PC-3 (cell line): ENCODE measurements at regions not wholly inside any gene's neighbourhood (a gene's known extent, or its start where the extent isn't known, plus 50 kb on each side); places are given as distances from the start of the nearest gene placed in this dataset.
A peak's percentile ranks its signal among the peaks of the same experiment; 100 is the strongest.

Source experiments
- ATAC-seq: fragments of 200-7000 bp; cut with Tn5 transposase; 2 replicates; pipeline ENCODE4 v1.9.1; 2020; ENCODE audit warnings: mild to moderate bottlenecking, moderate library complexity
- BruUV-seq: library from RNA; stranded (reverse); fragments of 400-500 nt; replicated peaks from 2 replicates; lab custom pipeline; 2021; lab: Mats Ljungman, UMichigan
- CTCF ChIA-PET: fragments of 300-600 bp; sonication (Branson Sonifier 250); formaldehyde crosslinking; loops from one replicate; lab custom pipeline; 2022; ENCODE audit warnings: antibody characterized with exemption; lab: Charles Lee
- POLR2A ChIA-PET: fragments of 300-600 bp; sonication (Branson Sonifier 250); formaldehyde crosslinking; loops from one replicate; lab custom pipeline; 2022; ENCODE audit warnings: antibody characterized with exemption; ENCODE audit not compliant: unreplicated experiment; lab: Charles Lee
- DNase-seq: peaks from one replicate; pipeline ENCODE4 v3.0.0-alpha.2; 2015
- H2AFZ ChIP-seq: fragments of 300-600 bp; sonication (generic); 2 replicates; pipeline ENCODE4 v1.6.0; 2016; ENCODE audit warnings: antibody characterized with exemption, low read length
- H3F3A ChIP-seq: fragments of 300-600 bp; sonication (generic); one replicate; pipeline ENCODE4 v1.6.0; 2017; ENCODE audit warnings: antibody characterized with exemption, low read length, control low read depth, mild to moderate bottlenecking; ENCODE audit not compliant: unreplicated experiment
- H3K27ac ChIP-seq: fragments of 300-600 bp; sonication (generic); 2 replicates; pipeline ENCODE4 v1.5.1; 2016; ENCODE audit warnings: mild to moderate bottlenecking, low read length
- H3K27me3 ChIP-seq: fragments of 300-600 bp; sonication (generic); 2 replicates; pipeline ENCODE4 v1.6.1; 2016; ENCODE audit warnings: low read length, mixed read lengths
- H3K36me3 ChIP-seq: fragments of 300-600 bp; sonication (generic); 2 replicates; pipeline ENCODE4 v1.6.1; 2016; ENCODE audit warnings: low read depth, mixed run types, low read length, mixed read lengths
- H3K4me1 ChIP-seq: fragments of 300-600 bp; sonication (generic); 2 replicates; pipeline ENCODE4 v1.5.1; 2016; ENCODE audit warnings: low read length; ENCODE audit not compliant: insufficient read depth
- H3K4me2 ChIP-seq: fragments of 300-600 bp; sonication (generic); 2 replicates; pipeline ENCODE4 v1.6.0; 2016; ENCODE audit warnings: low read length
- H3K4me3 ChIP-seq: fragments of 300-600 bp; sonication (generic); 2 replicates; pipeline ENCODE4 v1.5.1; 2016; ENCODE audit warnings: mild to moderate bottlenecking, low read length, mixed read lengths
- H3K79me2 ChIP-seq: fragments of 300-600 bp; sonication (generic); 2 replicates; pipeline ENCODE4 v1.6.1; 2017; ENCODE audit warnings: low read length, mixed read lengths
- H3K9ac ChIP-seq: fragments of 300-600 bp; sonication (generic); 2 replicates; pipeline ENCODE4 v1.6.0; 2016; ENCODE audit warnings: mild to moderate bottlenecking, low read length
- H3K9me2 ChIP-seq: fragments of 300-600 bp; sonication (generic); replicated peaks from 2 replicates; pipeline ENCODE4 v1.6.1; 2016; ENCODE audit warnings: mixed run types, low read length, mixed read lengths
- H3K9me3 ChIP-seq: fragments of 300-600 bp; sonication (generic); 2 replicates; pipeline ENCODE4 v1.6.1; 2016; ENCODE audit warnings: low read length, mixed read lengths
- H4K20me1 ChIP-seq: fragments of 300-600 bp; sonication (generic); 2 replicates; pipeline ENCODE4 v1.6.1; 2016; ENCODE audit warnings: low read length, mixed read lengths
- EZH2 ChIP-seq: fragments of 300-600 bp; sonication (generic); IDR thresholded peaks from one replicate; pipeline ENCODE4 v1.6.1; 2017; ENCODE audit warnings: antibody characterized with exemption, mild to moderate bottlenecking, low read length; ENCODE audit not compliant: unreplicated experiment
- EZH2phosphoT487 ChIP-seq: fragments of 300-600 bp; sonication (generic); IDR thresholded peaks from 2 replicates; pipeline ENCODE4 v1.6.1; 2018; ENCODE audit warnings: mild to moderate bottlenecking, antibody characterized with exemption, low read length, borderline replicate concordance
- intact Hi-C: fragments of 100-400 bp; cut with micrococcal nuclease; formaldehyde crosslinking; loops from 2 replicates; pipeline ENCODE4 v1.9.0; 2023
- TF ChIP-seq, protein P1 (sequence below): fragments of 300-600 bp; sonication (generic); conservative IDR thresholded peaks from 2 replicates; pipeline ENCODE4 v1.5.1; 2017; ENCODE audit warnings: antibody characterized with exemption, low read depth, mild to moderate bottlenecking, low read length

DNA sequence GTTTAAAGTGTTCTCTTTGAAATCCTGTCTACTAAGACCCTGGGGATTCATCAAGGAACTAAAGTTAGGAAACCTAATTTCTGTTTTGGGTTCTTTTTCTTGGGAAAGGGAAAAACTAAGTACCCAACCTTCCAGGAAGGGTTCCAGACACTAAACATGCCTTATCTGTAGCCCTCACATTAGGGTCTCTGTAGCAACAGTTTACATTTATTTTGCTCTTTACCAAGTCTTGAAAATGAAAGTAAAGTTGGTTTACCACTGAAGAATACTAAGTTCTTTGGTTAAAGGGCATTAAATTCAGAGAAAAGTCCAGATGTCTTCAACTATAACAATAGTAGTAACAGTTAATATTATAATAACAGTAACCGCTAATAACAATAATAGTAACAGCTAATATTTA is 207.5 kb upstream of the CDKN3 start:
- Histone ChIP-seq H3K4me2 (peak overlapping the region; percentile 31), H3K79me2 (no peaks in the 10 kb centered on the region), H4K20me1 (no peaks in the 10 kb centered on the region), H3K9me2 (no peaks in the 10 kb centered on the region), H3K27me3 (no peaks in the 10 kb centered on the region), H3K36me3 (no peaks in the 10 kb centered on the region), H3K9me3 (no peaks in the 10 kb centered on the region), H3K9ac (no peak overlapping the region), H2AFZ (peak overlapping the region; percentile 44), H3K27ac (peak overlapping the region; percentile 7), H3K4me3 (no peak overlapping the region), H3F3A (no peaks in the 10 kb centered on the region), H3K4me1 (peaks cover 13% of the 10 kb centered on the region)
- ATAC-seq: no peak
- CTCF ChIA-PET: interaction anchor here (0.6 kb wide), 1 partner anchor 208 kb away, joined by 3 read pairs; no protein-coding TSS in a partner anchor
- POLR2A ChIA-PET: interaction anchor here (0.6 kb wide), 1 partner anchor 246 kb away, joined by 3 read pairs; no protein-coding TSS in a partner anchor
- DNase-seq: no peak
- intact Hi-C loops: no loop called here
- BruUV-seq: no TSS peak
- TF ChIP-seq EZH2phosphoT487 (no peak), EZH2 (no peak)
- TF ChIP-seq, protein P1, sequence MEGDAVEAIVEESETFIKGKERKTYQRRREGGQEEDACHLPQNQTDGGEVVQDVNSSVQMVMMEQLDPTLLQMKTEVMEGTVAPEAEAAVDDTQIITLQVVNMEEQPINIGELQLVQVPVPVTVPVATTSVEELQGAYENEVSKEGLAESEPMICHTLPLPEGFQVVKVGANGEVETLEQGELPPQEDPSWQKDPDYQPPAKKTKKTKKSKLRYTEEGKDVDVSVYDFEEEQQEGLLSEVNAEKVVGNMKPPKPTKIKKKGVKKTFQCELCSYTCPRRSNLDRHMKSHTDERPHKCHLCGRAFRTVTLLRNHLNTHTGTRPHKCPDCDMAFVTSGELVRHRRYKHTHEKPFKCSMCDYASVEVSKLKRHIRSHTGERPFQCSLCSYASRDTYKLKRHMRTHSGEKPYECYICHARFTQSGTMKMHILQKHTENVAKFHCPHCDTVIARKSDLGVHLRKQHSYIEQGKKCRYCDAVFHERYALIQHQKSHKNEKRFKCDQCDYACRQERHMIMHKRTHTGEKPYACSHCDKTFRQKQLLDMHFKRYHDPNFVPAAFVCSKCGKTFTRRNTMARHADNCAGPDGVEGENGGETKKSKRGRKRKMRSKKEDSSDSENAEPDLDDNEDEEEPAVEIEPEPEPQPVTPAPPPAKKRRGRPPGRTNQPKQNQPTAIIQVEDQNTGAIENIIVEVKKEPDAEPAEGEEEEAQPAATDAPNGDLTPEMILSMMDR: no peak

DNA sequence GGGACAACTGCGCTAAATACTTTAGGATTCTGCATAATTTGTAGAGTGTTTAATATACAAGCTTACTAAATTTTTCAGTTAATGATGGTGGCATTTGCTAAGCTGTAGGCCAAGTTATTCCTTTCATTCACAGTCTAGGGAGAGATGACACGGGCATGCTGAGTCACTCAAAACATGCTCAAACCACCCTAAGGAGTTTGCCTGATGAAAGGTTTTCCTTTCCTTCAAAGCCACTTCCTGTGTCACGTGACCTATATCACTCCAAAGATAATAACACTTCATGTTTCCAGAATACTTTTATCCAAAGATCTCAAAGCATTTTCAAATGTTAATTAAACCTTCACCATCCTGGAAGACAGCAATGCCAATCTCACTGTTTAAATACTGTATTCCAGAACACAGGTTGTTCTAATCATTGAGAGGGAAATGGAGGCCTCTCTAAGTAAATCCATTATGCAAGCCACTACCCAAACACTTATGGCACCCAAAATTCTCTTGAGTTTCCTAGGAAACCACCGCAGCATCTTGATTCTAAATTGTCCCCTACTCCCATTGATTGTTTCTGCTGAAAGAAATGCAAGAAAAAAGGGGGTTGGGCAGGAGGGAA is 207.0 kb upstream of the CDKN3 start:
- H3K9me2 ChIP-seq: no peaks in the 10 kb centered on the region
- peaks cover 13% of the 10 kb centered on the region for H3K4me1 ChIP-seq
- H3K36me3 ChIP-seq: no peaks in the 10 kb centered on the region
- H3K9ac ChIP-seq: no peak overlapping the region
- H3K79me2 ChIP-seq: no peaks in the 10 kb centered on the region
- POLR2A ChIA-PET: interaction anchor here (0.6 kb wide), 1 partner anchor 245 kb away, joined by 3 read pairs; no protein-coding TSS in a partner anchor
- peak overlapping the region; percentile 31 for H3K4me2 ChIP-seq
- ATAC-seq (peak; percentile 96), DNase-seq (peak; percentile 94)
- intact Hi-C loops: no loop called here
- no peaks in the 10 kb centered on the region for H3F3A ChIP-seq
- H3K27ac ChIP-seq: peak overlapping the region; percentile 7
- H3K9me3 ChIP-seq: no peaks in the 10 kb centered on the region
- no TSS peak for BruUV-seq
- H2AFZ ChIP-seq: peak overlapping the region; percentile 44
- no peaks in the 10 kb centered on the region for H3K27me3 ChIP-seq
- TF ChIP-seq EZH2 (no peak), EZH2phosphoT487 (no peak)
- TF ChIP-seq, protein P1: no peak
- CTCF ChIA-PET: interaction anchor here (0.6 kb wide), 1 partner anchor 208 kb away, joined by 3 read pairs; no protein-coding TSS in a partner anchor
- no peaks in the 10 kb centered on the region for H4K20me1 ChIP-seq
- H3K4me3 ChIP-seq: no peak overlapping the region

DNA sequence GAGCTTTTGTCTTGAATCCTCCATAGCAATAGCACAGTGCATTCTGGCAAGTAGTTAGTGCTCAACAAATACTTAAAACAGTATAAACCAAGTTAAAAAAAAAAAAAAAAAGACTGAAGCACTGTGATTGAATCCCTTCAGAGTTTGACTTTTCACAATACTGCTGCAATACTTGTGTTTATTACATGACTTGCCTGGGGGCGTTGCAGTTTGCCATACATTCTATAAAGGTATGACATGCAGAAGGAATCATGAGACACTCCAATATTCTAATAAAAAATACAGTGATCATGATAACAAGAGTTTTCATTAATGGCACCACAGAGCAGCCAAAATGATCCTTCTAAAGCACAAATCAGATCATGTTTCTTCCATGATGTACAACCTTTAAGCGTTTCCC is 205.0 kb upstream of the CDKN3 start:
- H2AFZ ChIP-seq: no peak overlapping the region
- H3K4me2 ChIP-seq: no peak overlapping the region
- H3K9me3 ChIP-seq: no peaks in the 10 kb centered on the region
- H3K27ac ChIP-seq: no peak overlapping the region
- H3K27me3 ChIP-seq: no peaks in the 10 kb centered on the region
- ChIA-PET POLR2A (no interaction called here), CTCF (no interaction called here)
- no peak for ATAC-seq
- no peaks in the 10 kb centered on the region for H4K20me1 ChIP-seq
- DNase-seq: no peak
- no peak overlapping the region for H3K4me3 ChIP-seq
- no peak for TF ChIP-seq EZH2phosphoT487
- TF ChIP-seq EZH2: no peak
- TF ChIP-seq, protein P1: no peak
- H3K9me2 ChIP-seq: no peaks in the 10 kb centered on the region
- peaks cover 13% of the 10 kb centered on the region for H3K4me1 ChIP-seq
- no peak overlapping the region for H3K9ac ChIP-seq
- no peaks in the 10 kb centered on the region for H3K79me2 ChIP-seq
- H3F3A ChIP-seq: no peaks in the 10 kb centered on the region
- intact Hi-C loops: no loop called here
- no peaks in the 10 kb centered on the region for H3K36me3 ChIP-seq
- BruUV-seq: no TSS peak
